GM18498 (cell line): ENCODE measurements at regions not wholly inside any gene's neighbourhood (a gene's known extent, or its start where the extent isn't known, plus 50 kb on each side); places are given as distances from the start of the nearest gene placed in this dataset.

Source experiments
- ATAC-seq: cut with Tn5 transposase; IDR thresholded peaks from one replicate; pipeline ENCODE4 v1.9.1; 2021; ENCODE audit warnings: mild to moderate bottlenecking, moderate library complexity; ENCODE audit not compliant: unreplicated experiment

DNA sequence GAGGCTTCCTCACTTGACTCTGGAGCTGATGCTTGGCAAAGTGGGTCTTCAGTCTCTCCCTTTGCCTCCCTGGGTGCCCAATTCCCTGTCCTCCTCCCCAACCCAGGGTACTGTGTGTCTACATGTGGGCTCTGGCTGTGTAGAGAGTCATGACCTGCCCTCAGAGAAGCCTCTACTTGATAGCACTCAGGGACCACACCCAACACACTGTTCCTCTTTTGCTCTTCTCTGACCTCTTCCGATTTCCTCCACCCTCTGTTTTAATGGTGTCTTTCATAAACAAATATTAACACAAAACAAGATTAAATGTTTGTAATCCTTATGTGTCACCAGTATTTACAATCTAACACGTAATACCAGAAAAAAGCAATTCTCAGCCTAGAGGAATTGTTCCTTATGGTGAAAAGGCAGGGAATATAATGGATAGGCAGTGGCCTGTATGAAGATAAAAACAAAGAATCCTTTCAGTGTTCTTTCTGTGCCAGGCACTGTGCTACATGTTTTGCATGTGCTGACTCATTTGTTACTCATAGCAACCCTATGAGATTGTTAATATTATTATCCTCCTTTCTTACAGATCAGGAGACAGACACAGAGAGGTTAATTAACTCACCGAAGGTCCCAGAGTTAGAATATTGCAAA, 58.2 kb downstream of the HSD3B1 start:
- ATAC-seq, result peak; percentile 50

GRCh38 chr1:119569095-119569494, 62.1 kb downstream of the HSD3B1 start:
- no peak for ATAC-seq
